Omental fat pad (tissue), 3 donors: ENCODE measurements at regions not wholly inside any gene's neighbourhood (a gene's known extent, or its start where the extent isn't known, plus 50 kb on each side); places are given as distances from the start of the nearest gene placed in this dataset.
"Not testable (repeated sequence)": the region's sequence is repeated elsewhere in the genome, so short reads cannot be mapped to it uniquely, and the experiment has no call there.

Experiments used
- ATAC-seq: fragments of 150-250 bp; one replicate; pipeline ENCODE4 v1.9.1; 2016; ENCODE audit warnings: mild to moderate bottlenecking, moderate library complexity; ENCODE audit not compliant: low FRiP score
- DNase-seq: peaks from one replicate; pipeline ENCODE4 v3.0.0-alpha.2; 2019; ENCODE audit warnings: low spot score
- TF ChIP-seq, protein P1 (sequence below), 3 donors: fragments of 450-650 bp; IDR thresholded peaks; one replicate each; pipeline ENCODE4 v1.5.1; 2016 to 2017; ENCODE audit warnings: antibody characterized with exemption in 3 of 3, mild to moderate bottlenecking in 3 of 3, moderate library complexity in 2 of 3

DNA sequence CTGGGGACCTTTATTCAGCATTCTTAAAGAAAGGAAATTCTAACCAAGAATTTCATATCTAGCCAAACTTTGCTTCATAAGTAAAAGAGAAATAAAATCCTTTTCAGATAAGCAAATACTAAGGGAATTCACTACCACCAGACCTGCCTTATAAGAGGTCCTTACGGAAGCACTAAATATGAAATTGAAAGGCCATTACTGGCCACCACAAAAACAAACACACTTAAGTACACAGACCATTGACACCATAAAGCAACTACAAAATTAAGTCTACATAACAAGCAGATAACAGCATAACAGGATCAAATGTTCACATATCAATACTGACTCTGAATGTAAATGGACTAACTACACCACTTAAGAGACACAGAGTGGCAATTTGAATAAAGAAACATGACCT is 361.4 kb upstream of the POU5F2 start:
- ATAC-seq: no peak
- TF ChIP-seq, protein P1, sequence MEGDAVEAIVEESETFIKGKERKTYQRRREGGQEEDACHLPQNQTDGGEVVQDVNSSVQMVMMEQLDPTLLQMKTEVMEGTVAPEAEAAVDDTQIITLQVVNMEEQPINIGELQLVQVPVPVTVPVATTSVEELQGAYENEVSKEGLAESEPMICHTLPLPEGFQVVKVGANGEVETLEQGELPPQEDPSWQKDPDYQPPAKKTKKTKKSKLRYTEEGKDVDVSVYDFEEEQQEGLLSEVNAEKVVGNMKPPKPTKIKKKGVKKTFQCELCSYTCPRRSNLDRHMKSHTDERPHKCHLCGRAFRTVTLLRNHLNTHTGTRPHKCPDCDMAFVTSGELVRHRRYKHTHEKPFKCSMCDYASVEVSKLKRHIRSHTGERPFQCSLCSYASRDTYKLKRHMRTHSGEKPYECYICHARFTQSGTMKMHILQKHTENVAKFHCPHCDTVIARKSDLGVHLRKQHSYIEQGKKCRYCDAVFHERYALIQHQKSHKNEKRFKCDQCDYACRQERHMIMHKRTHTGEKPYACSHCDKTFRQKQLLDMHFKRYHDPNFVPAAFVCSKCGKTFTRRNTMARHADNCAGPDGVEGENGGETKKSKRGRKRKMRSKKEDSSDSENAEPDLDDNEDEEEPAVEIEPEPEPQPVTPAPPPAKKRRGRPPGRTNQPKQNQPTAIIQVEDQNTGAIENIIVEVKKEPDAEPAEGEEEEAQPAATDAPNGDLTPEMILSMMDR (IDR thresholded peaks at IDR 0.05): no peak
- DNase-seq: no peak

DNA sequence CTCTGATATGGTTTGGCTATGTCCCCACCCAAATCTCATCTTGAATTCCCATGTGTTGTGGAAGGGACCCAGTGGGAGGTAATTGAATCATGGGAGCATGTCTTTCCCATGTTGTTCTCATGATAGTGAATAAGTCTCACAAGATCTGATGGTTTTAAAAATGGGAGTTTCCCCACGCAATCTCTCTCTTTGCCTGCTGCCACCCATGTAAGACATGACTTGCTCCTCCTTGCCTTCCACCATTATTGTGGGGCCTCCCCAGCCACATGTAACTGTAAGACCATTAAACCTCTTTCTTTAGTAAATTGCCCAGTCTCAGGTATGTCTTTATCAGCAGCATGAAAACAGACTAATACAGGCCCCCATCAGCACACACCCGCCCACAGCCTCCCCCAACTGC is 356.0 kb upstream of the POU5F2 start:
- DNase-seq, ATAC-seq: not testable (repeated sequence)

DNA sequence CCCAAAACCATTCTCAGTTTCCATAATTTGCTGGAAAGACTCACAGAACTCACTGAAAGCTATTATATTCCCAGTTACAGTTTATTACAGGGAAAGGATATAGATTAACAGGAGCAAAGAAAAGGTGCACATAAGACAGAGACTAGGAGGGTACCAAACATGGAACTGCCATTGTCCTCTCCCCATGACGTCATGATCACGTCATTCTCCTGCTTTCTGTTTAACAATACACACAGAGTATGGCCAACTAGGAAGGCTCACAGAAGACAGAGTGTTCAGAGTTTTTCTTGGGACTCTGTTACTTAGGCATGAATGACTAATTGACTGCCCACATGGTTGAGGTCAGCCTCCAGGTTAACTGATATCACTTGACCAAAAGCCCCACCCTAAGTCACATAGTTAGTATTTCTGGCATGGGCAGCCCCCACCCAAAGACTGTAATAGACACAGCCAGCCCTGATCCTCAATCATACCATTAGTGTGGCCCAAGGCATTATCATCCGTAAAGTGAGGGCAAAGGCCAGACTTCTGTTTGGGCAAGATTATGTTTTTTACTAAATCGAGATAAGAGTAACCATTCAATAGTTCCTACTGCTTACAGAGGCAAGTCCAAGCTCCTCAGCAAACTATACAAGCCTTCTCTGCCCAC is 353.5 kb upstream of the POU5F2 start:
- TF ChIP-seq, protein P1 (IDR thresholded peaks at IDR 0.05): no peak
- no peak for ATAC-seq
- DNase-seq: no peak

DNA sequence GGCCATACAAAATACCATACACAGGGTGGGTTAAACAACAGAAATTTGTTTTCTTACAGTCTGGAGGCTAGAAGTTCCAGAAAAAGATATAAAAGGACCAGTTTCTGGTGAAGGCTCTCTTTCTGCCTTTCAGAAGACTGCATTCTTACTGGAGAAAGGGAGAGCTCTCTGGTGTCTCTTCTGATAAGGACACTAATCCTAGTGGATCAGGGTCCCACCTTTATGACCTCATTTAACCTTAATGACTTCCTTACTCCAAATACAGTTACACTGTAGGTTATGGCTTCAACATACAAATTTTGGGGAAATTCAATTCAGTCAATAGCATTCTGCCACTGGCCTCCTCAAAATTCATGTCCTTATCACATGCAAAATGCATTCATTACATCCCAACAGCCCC is 351.9 kb upstream of the POU5F2 start:
- TF ChIP-seq, protein P1 (IDR thresholded peaks at IDR 0.05): no peak
- no peak for ATAC-seq
- no peak for DNase-seq

DNA sequence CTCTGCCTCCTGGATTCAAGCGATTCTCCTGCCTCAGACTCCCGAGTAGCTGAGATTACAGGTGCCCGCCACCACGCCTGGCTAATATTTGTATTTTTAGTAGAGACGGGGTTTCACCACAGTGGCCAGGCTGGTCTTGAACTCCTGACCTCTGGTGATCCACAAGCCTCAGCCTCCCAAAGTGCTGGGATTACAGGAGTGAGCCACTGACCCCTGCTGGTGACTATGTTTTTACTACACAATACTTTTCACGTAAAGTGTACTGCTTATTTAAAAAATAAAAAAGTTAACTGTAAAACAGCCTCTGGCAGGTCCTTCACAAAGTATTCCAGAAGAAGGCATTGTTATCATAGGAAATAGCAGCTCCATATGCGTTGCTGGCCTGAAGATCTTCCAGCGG is 345.2 kb upstream of the POU5F2 start:
- DNase-seq, ATAC-seq: not testable (repeated sequence)

DNA sequence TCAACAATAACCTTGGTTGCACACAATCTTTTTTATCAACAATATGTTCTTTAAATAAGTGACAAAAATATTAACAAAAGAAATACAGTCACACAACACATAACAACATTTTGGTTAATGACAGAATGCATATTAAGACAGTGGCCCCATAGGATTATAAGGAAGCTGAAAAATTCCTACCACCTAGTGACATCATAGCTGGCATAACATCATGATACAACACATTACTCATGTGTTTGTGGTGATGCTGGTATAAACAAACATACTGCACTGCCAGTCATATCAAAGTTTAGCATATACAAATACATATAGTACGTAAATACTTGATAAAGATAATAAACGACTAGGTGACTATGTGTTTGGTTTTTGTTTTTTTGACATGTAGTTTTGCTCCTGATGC is 344.8 kb upstream of the POU5F2 start:
- ATAC-seq: no peak
- TF ChIP-seq, protein P1 (IDR thresholded peaks at IDR 0.05): no peak

DNA sequence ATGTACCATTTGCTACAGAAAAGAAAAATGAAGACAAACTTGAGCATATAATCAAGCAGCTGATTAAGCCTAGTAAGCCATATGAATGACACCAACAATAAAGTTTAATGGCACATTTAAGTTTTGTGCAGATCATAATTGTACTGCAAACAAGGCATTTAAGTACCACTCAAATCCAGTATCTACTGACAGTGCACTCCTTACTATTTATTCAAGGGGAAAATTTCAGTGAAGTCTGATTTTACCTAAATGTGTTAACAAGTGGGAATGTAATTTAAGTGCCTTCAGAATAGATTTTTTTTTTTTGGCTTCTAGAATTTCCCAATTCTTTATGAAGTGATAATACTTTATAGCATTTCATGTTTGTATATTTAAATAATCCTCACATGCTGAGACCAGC is 341.0 kb upstream of the POU5F2 start:
- ATAC-seq (no peak), DNase-seq (no peak)
- TF ChIP-seq, protein P1 (IDR thresholded peaks at IDR 0.05): no peak

More for the DNA sequence above, 344.8 kb upstream of the POU5F2 start:
- DNase-seq: no peak

DNA sequence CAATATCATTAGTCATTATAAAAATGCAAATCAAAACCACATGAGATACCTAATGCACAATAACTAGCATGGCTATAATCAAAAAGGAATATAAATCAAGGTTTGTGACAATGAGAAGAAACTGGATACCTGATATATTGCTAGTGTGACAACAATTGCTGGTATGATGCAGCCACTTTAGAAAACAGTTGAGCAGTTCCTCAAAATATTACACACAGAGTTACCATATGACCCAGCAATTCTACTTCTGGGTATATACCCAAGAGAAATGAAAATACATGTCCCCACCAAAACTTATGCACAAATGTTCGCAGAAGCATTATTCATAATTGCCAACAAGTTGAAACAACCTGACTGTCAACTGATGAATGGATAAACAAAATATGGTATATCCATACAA is 339.7 kb upstream of the POU5F2 start:
- TF ChIP-seq, protein P1 (IDR thresholded peaks at IDR 0.05): no peak
- no peak for DNase-seq
- no peak for ATAC-seq
